GM13977 (cell line): ENCODE measurements at regions not wholly inside any gene's neighbourhood (a gene's known extent, or its start where the extent isn't known, plus 50 kb on each side); places are given as distances from the start of the nearest gene placed in this dataset.

ENCODE experiments used
- DNase-seq: peaks from one replicate; pipeline ENCODE4 v3.0.0; 2012; ENCODE audit warnings: low spot score
- CTCF ChIP-seq: IDR thresholded peaks from 2 replicates; pipeline ENCODE4 v1.5.1; 2012; ENCODE audit warnings: mild to moderate bottlenecking, control low read depth; ENCODE audit not compliant: insufficient read depth; ENCODE audit errors: extremely low read depth, missing control alignments
- in situ Hi-C: fragments of 300-500 bp; cut with MboI; formaldehyde crosslinking; loops from one replicate; pipeline ENCODE4 v1.12.0; 2022; ENCODE audit warnings: low sequenced_read_pairs, low pct_unique_long_range_greater_than_20kb, mixed read lengths, inconsistent platforms; ENCODE audit not compliant: unreplicated experiment

- in situ Hi-C loops: no loop called here
- no peak for DNase-seq
- no peak for TF ChIP-seq CTCF
These were observed 75.2 kb upstream of the LCLAT1 start for GRCh38 chr2:30371772-30372373.

- no peak for DNase-seq
- TF ChIP-seq CTCF: no peak
- in situ Hi-C loops: no loop called here
These were observed 74.2 kb upstream of the LCLAT1 start for GRCh38 chr2:30372826-30373225.

- DNase-seq: no peak
- TF ChIP-seq CTCF: no peak
- in situ Hi-C loops: no loop called here
These were observed 73.2 kb upstream of the LCLAT1 start for GRCh38 chr2:30373881-30374302.

GRCh38 chr2:30374380-30374779 lies 72.7 kb upstream of the LCLAT1 start:
- TF ChIP-seq CTCF: no peak
- DNase-seq: no peak
- in situ Hi-C loops: no loop called here

- no peak for DNase-seq
- TF ChIP-seq CTCF: no peak
- in situ Hi-C loops: no loop called here
These were observed 71.1 kb upstream of the LCLAT1 start for GRCh38 chr2:30375915-30376314.

- in situ Hi-C loops: no loop called here
- no peak for DNase-seq
- TF ChIP-seq CTCF: no peak
These were observed 67.6 kb upstream of the LCLAT1 start for GRCh38 chr2:30379481-30379880.

GRCh38 chr2:30380824-30381223 lies 66.2 kb upstream of the LCLAT1 start:
- in situ Hi-C loops: no loop called here
- no peak for DNase-seq
- no peak for TF ChIP-seq CTCF
